ENCODE measurements at regions not wholly inside any gene's neighbourhood (a gene's known extent, or its start where the extent isn't known, plus 50 kb on each side); places are given as distances from the start of the nearest gene placed in this dataset.

DNA sequence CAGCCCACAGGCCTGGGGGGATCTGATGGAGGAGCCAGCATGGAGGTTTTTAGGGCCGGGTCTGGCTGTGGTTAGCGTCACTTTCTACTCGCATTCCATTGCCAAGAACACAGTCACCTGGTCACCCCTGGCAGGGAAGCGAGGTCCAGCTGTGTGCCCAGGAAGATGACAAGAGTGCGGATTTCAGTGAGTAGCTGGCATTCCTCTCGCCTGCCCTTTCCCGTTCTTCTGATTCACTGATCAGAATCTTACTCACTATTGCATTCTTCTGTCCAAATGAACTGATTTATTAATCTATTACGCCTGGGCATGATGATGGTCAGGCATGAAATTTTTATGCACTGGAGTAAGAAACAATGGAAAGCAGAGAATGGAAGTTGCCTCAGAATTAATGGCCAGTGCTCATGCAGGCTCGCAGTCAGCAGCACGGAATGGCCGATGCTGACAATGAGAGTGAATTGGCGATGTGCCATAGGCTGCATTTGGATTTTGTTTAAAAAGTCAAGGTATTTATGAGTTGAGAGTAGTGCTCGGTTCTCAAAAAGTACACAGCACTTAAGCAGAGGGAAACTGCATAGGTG lies 76.4 kb upstream of the MGAT5 start:
- TF ChIP-seq, protein P1, sequence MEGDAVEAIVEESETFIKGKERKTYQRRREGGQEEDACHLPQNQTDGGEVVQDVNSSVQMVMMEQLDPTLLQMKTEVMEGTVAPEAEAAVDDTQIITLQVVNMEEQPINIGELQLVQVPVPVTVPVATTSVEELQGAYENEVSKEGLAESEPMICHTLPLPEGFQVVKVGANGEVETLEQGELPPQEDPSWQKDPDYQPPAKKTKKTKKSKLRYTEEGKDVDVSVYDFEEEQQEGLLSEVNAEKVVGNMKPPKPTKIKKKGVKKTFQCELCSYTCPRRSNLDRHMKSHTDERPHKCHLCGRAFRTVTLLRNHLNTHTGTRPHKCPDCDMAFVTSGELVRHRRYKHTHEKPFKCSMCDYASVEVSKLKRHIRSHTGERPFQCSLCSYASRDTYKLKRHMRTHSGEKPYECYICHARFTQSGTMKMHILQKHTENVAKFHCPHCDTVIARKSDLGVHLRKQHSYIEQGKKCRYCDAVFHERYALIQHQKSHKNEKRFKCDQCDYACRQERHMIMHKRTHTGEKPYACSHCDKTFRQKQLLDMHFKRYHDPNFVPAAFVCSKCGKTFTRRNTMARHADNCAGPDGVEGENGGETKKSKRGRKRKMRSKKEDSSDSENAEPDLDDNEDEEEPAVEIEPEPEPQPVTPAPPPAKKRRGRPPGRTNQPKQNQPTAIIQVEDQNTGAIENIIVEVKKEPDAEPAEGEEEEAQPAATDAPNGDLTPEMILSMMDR (IDR thresholded peaks at IDR 0.05) = no peak

DNA sequence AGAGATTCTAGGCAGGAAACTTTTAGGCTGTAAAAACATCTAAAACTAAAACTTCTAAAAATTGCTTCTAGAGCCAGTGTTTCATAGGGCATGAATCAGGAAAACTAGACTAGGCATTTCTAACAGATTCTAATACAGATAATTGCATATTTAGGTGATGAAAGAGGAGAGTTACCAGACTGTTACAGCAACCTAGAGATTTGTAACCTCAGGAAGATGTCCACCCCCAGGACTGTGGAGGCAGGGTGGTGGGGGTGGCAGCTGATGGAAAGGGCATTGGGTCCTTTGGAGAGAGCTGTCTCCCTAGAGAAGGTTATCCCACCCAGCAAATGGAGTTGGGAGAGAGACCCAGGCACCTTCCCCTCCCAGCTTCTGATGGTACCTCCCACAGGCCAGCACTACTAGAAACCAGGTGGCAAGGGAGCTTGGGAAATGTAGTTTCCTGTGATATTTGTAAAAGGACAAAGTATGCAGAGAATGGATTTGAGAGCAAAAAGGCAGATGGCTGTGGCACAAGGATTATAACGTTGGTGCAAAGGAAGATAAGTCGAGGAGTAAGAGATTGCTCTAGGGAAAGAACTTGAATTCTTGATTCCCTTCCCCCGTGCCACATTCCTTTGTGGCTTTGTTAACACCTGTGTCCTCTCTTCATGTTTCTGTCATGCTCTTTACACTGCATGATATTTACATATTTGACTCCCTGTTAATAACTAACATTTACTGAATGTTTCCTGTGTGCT lies 75.6 kb upstream of the MGAT5 start:
- TF ChIP-seq, protein P1 (IDR thresholded peaks at IDR 0.05) = no peak

DNA sequence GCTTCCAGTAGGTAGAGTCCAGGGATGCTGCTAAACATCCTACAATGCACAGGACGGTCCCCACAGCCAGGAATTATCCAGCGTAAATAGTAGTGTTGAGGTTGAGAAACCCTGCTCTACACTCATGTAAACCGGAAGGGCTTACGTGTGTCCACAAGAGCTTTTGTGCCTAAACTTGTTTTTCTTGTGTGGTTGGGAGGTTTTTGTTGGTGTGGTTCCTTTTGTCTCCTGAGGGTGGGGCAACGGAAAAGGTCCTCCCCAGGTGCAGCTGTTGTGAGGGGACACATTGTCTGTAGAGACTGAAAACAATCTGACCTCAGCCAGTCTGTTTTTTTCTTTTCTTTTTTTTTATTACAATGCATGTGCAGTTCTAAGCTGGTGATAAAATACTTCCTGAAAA lies 72.7 kb upstream of the MGAT5 start:
- TF ChIP-seq, protein P1 (IDR thresholded peaks at IDR 0.05) = no peak

DNA sequence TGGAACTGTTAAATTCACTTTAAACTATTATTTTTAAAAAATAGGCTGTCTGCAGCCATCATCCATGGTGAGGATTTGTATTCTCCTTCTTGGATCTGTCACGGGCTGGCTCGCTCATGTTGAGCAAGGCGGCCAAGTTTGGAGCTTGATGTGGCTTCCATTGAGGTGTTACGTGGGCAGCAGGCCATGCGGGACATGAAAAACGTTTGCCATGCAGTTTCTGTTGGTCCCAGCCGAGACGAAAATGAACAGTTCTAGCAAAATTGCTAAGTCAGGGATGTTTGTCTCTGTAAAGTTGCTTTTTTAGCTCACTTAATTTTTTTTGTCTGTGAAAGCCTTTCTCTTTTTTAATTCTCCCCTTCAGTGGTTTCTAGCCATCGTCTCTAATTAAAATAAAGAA lies 70.2 kb upstream of the MGAT5 start:
- TF ChIP-seq, protein P1 (IDR thresholded peaks at IDR 0.05) = no peak

DNA sequence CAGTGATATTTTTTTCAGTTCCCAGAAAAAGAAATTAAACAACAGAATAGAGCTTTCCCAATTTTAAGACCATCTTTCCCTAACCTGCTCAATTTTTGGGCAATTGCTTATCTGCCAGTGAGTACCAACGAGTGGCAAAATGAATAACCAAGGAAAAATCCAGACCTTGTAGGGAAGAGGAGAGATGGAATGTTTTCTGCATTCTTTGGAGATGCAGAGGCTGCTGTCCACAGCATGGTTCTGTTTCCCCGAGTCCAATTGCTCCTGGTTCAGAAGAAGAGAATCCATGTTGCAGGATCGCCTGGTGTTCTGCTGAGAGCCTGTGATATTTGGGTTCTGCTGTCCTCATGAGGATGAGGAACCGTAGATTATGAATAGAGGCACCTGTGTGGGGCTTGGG lies 68.2 kb upstream of the MGAT5 start:
- TF ChIP-seq, protein P1 (IDR thresholded peaks at IDR 0.05) = no peak

DNA sequence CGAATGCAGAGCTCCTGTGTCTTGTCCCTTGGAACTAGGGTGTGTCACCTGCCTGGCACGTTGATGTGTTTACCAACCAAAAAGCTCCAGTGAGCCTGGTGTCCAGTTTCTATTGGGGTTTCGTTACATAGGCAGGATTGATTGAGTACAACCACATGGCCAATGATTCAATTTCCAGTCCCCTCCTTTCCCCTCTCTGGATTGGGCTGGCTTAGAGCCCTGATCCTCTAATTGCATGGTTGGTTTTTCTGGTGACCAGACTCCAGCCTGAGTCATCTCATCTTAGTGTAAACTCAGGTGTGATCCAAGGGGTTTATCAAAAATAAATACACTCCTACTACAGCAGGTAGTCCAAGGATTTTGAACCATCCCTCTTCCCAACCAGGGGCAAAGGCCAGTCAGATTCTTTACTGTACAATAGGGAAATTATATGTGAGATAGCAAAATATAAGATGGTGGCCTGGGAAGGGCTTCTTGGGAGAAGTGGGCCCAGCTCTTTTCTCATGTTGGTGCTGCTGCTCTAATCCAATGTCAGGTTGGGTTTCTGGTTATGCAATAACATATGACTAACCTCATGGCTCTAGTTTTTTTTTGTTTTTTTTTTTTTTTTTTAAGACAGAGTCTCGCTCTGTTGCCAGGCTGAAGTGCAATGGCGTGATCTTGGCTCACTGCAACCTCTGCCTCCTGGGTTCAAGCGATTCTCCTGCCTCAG lies 64.7 kb upstream of the MGAT5 start:
- TF ChIP-seq, protein P1 (IDR thresholded peaks at IDR 0.05) = no peak

DNA sequence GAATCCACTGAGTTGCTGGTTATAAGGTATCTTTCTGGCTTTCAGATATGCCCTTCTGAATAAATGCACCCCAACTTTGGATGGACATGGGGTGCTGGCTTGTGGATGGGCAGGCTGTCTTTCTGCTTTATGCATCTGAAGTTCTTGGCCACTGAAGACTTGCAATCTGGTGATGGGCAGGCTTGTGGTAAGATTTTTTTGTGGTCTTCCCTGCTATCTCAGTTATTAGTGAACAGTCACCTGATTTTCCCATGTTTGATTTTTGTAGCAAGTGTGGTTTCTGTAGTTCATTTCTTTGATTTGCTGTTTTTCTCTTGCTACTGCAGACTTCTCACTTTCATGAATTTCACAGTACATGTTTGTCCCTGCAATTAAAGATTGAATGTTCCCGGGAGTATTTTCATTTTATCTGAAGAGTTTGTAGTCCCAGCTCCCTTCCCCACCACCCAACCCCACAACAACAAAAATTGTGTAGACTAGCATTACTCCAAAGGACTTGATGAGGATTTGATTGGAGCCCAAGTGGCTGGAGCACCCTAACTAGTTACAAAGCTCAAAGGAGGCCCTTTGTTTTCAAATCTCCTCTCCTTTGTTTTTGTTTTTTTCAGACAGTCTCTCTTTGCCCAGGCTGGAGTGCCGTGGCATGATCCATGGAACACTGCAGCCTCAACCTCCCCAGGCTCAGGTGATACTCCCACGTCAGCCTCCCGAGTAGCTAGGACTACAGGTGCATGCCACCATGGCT lies 63.6 kb upstream of the MGAT5 start:
- TF ChIP-seq, protein P1 (IDR thresholded peaks at IDR 0.05) = no peak
